MM.1S (cell line): ENCODE measurements at regions not wholly inside any gene's neighbourhood (a gene's known extent, or its start where the extent isn't known, plus 50 kb on each side); places are given as distances from the start of the nearest gene placed in this dataset.

ENCODE experiments used
- DNase-seq: peaks from one replicate; pipeline ENCODE4 v3.0.0-alpha.2; 2015
- H2AFZ ChIP-seq: fragments of 300-600 bp; sonication (generic); 2 replicates; pipeline ENCODE4 v1.6.0; 2016; ENCODE audit warnings: antibody characterized with exemption, low read length
- H3F3A ChIP-seq: fragments of 300-600 bp; sonication (generic); 2 replicates; pipeline ENCODE4 v1.6.1; 2016; ENCODE audit warnings: mild to moderate bottlenecking, antibody characterized with exemption, low read length, moderate library complexity, mixed read lengths; ENCODE audit not compliant: insufficient read depth
- H3K27ac ChIP-seq: fragments of 300-600 bp; sonication (generic); 2 replicates; pipeline ENCODE4 v1.5.1; 2016; ENCODE audit warnings: mild to moderate bottlenecking, low read length
- H3K27me3 ChIP-seq: fragments of 300-600 bp; sonication (generic); replicated peaks from 2 replicates; pipeline ENCODE4 v1.6.0; 2016; ENCODE audit warnings: low read length; ENCODE audit not compliant: insufficient read depth
- H3K36me3 ChIP-seq: fragments of 300-600 bp; sonication (generic); replicated peaks from 2 replicates; pipeline ENCODE4 v1.6.1; 2016; ENCODE audit warnings: mild to moderate bottlenecking, low read length, mixed read lengths; ENCODE audit not compliant: insufficient read depth
- H3K4me1 ChIP-seq: fragments of 300-600 bp; sonication (generic); 2 replicates; pipeline ENCODE4 v1.6.1; 2016; ENCODE audit warnings: low read length, mixed read lengths
- H3K4me2 ChIP-seq: fragments of 300-600 bp; sonication (generic); 2 replicates; pipeline ENCODE4 v1.6.0; 2016; ENCODE audit warnings: low read depth, low read length
- H3K4me3 ChIP-seq: fragments of 300-600 bp; sonication (generic); 2 replicates; pipeline ENCODE4 v1.5.1; 2016; ENCODE audit warnings: low read length, mixed read lengths
- H3K79me2 ChIP-seq: fragments of 300-600 bp; sonication (generic); 2 replicates; pipeline ENCODE4 v1.6.1; 2016; ENCODE audit warnings: mixed run types, low read length, mixed read lengths
- H3K9ac ChIP-seq: fragments of 300-600 bp; sonication (generic); 2 replicates; pipeline ENCODE4 v1.6.1; 2016; ENCODE audit warnings: low read length, mixed read lengths
- H3K9me2 ChIP-seq: fragments of 300-600 bp; sonication (generic); replicated peaks from 2 replicates; pipeline ENCODE4 v1.6.1; 2016; ENCODE audit warnings: mild to moderate bottlenecking, low read length, mixed read lengths; ENCODE audit not compliant: insufficient read depth
- H3K9me3 ChIP-seq: fragments of 300-600 bp; sonication (generic); replicated peaks from 2 replicates; pipeline ENCODE4 v1.6.1; 2016; ENCODE audit warnings: mild to moderate bottlenecking, low read length, mixed read lengths; ENCODE audit not compliant: insufficient read depth
- H4K20me1 ChIP-seq: fragments of 300-600 bp; sonication (generic); 2 replicates; pipeline ENCODE4 v1.6.1; 2016; ENCODE audit warnings: mild to moderate bottlenecking, low read length, moderate library complexity, mixed read lengths; ENCODE audit not compliant: insufficient read depth
- EZH2 ChIP-seq: fragments of 300-600 bp; sonication (generic); optimal IDR thresholded peaks from 2 replicates; pipeline ENCODE3; 2017; ENCODE audit warnings: low read depth, mild to moderate bottlenecking, antibody characterized with exemption, low read length, mixed read lengths
- EZH2phosphoT487 ChIP-seq: fragments of 300-600 bp; sonication (generic); IDR thresholded peaks from 2 replicates; pipeline ENCODE4 v1.6.1; 2018; ENCODE audit warnings: antibody characterized with exemption, low read length
- TF ChIP-seq, protein P1 (sequence below): fragments of 300-600 bp; sonication (generic); IDR thresholded peaks from 2 replicates; pipeline ENCODE4 v1.5.1; 2016; ENCODE audit warnings: antibody characterized with exemption, low read length, mixed read lengths

- TF ChIP-seq EZH2phosphoT487 (no peak), EZH2 (no peak)
- TF ChIP-seq, protein P1, sequence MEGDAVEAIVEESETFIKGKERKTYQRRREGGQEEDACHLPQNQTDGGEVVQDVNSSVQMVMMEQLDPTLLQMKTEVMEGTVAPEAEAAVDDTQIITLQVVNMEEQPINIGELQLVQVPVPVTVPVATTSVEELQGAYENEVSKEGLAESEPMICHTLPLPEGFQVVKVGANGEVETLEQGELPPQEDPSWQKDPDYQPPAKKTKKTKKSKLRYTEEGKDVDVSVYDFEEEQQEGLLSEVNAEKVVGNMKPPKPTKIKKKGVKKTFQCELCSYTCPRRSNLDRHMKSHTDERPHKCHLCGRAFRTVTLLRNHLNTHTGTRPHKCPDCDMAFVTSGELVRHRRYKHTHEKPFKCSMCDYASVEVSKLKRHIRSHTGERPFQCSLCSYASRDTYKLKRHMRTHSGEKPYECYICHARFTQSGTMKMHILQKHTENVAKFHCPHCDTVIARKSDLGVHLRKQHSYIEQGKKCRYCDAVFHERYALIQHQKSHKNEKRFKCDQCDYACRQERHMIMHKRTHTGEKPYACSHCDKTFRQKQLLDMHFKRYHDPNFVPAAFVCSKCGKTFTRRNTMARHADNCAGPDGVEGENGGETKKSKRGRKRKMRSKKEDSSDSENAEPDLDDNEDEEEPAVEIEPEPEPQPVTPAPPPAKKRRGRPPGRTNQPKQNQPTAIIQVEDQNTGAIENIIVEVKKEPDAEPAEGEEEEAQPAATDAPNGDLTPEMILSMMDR: no peak
- Histone ChIP-seq H2AFZ (no peak overlapping the region), H3K27ac (no peak overlapping the region), H3K4me1 (no peaks in the 10 kb centered on the region), H3K36me3 (no peaks in the 10 kb centered on the region), H3K9ac (no peak overlapping the region), H3K79me2 (no peaks in the 10 kb centered on the region), H4K20me1 (no peaks in the 10 kb centered on the region), H3K27me3 (no peaks in the 10 kb centered on the region), H3K9me2 (no peaks in the 10 kb centered on the region), H3K9me3 (no peaks in the 10 kb centered on the region), H3K4me2 (no peak overlapping the region), H3F3A (no peaks in the 10 kb centered on the region), H3K4me3 (no peak overlapping the region)
- no peak for DNase-seq
Observed at GRCh38 chr2:121872651-121873050, 117.2 kb downstream of the TSN start.

GRCh38 chr2:121873864-121874263 is 118.4 kb downstream of the TSN start:
- Histone ChIP-seq H3K9me3 (no peaks in the 10 kb centered on the region), H4K20me1 (no peaks in the 10 kb centered on the region), H3K4me2 (no peak overlapping the region), H3K4me3 (no peak overlapping the region), H3K9ac (no peak overlapping the region), H2AFZ (no peak overlapping the region), H3K4me1 (no peaks in the 10 kb centered on the region), H3K79me2 (no peaks in the 10 kb centered on the region), H3K9me2 (no peaks in the 10 kb centered on the region), H3F3A (no peaks in the 10 kb centered on the region), H3K27me3 (no peaks in the 10 kb centered on the region), H3K27ac (no peak overlapping the region), H3K36me3 (no peaks in the 10 kb centered on the region)
- TF ChIP-seq EZH2phosphoT487 (no peak), EZH2 (no peak)
- TF ChIP-seq, protein P1: no peak
- no peak for DNase-seq

DNA sequence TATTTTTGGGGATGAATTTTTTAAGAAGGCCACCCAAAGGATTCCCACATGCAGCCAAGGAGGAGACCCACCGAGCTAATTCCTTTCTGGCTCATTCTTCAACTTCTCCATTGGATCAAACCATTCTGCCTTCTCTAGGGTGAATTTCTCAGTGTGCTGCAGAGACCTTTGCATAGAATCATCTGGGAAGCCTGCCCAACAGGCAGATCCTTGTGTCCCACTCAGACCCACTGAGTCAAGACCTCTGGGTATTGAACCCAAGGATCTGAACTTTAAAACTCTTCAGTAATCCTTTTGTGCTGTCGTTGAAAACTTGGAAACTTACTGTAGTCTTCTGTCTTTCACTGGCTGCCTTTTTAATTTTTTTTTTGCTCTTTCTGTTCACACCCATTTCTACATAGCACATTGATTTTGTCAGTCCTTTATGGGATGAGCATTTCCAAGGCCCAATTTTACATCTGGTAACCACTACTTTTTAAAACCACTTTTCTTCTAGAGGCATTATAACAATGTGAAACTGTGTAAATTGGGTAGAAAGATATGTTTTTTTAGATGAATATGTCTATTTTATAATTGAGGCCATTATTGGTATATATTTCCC is 120.2 kb downstream of the TSN start:
- H3K79me2 ChIP-seq: no peaks in the 10 kb centered on the region
- H3K4me2 ChIP-seq: no peak overlapping the region
- no peaks in the 10 kb centered on the region for H3K36me3 ChIP-seq
- no peak overlapping the region for H3K4me3 ChIP-seq
- DNase-seq: no peak
- no peak overlapping the region for H2AFZ ChIP-seq
- no peaks in the 10 kb centered on the region for H4K20me1 ChIP-seq
- H3K27me3 ChIP-seq: no peaks in the 10 kb centered on the region
- H3K9me2 ChIP-seq: no peaks in the 10 kb centered on the region
- TF ChIP-seq, protein P1: no peak
- TF ChIP-seq EZH2phosphoT487: no peak
- TF ChIP-seq EZH2: no peak
- no peaks in the 10 kb centered on the region for H3K4me1 ChIP-seq
- H3K9ac ChIP-seq: no peak overlapping the region
- no peaks in the 10 kb centered on the region for H3K9me3 ChIP-seq
- no peaks in the 10 kb centered on the region for H3F3A ChIP-seq
- H3K27ac ChIP-seq: no peak overlapping the region
